A549 (cell line): ENCODE measurements at regions not wholly inside any gene's neighbourhood (a gene's known extent, or its start where the extent isn't known, plus 50 kb on each side); places are given as distances from the start of the nearest gene placed in this dataset.

Source experiments
- ATAC-seq, 2 experiments: fragments of 200-7000 bp in 1 of 2; fragments of >200 bp in 1 of 2; cut with Nextera tagmentation in 1 of 2; cut with Tn5 transposase in 1 of 2; 3 replicates each; pipeline versions ENCODE4 v1.8.0 to v1.9.1; 2018 to 2020; ENCODE audit warnings: mild to moderate bottlenecking in 1 of 2, moderate library complexity in 1 of 2
- CTCF ChIA-PET: fragments of 300-600 bp; sonication (Branson Sonifier 250); formaldehyde crosslinking; extraction: SDS; loops from one replicate; lab custom pipeline; 2021; ENCODE audit warnings: antibody characterized with exemption, inconsistent platforms; lab: Yijun Ruan, JAX
- POLR2A ChIA-PET: fragments of 350-600 bp; formaldehyde crosslinking; extraction: SDS; loops from one replicate; lab custom pipeline; 2021; ENCODE audit warnings: antibody characterized with exemption, inconsistent platforms; lab: Yijun Ruan, JAX
- DNase-seq, 2 experiments: peaks; one replicate each; pipeline versions ENCODE4 v3.0.0 to v3.0.0-alpha.2; 2011 to 2016; ENCODE audit warnings: low read depth in 1 of 2, low spot score in 1 of 2
- FAIRE-seq: peaks from 2 replicates; lab custom pipeline; 2011; peaks lifted over from hg19 to GRCh38; lab: Jason Lieb, UNC
- H3K27ac ChIP-seq, 2 experiments: fragments of >200 bp; sonication (Bioruptor Twin); formaldehyde crosslinking; 3 replicates each; pipeline ENCODE4 v1.5.1; 2016 to 2017
- H3K4me1 ChIP-seq: fragments of >200 bp; sonication (Bioruptor Twin); formaldehyde crosslinking; 3 replicates; pipeline ENCODE4 v1.6.1; 2016
- H3K4me2 ChIP-seq: fragments of >200 bp; sonication (Bioruptor Twin); formaldehyde crosslinking; 3 replicates; pipeline ENCODE4 v1.6.1; 2016
- H3K4me3 ChIP-seq: fragments of >200 bp; sonication (Bioruptor Twin); formaldehyde crosslinking; 3 replicates; pipeline ENCODE4 v1.5.1; 2016
- H3K9me3 ChIP-seq: fragments of >200 bp; sonication (Bioruptor Twin); formaldehyde crosslinking; 3 replicates; pipeline ENCODE4 v1.6.1; 2016
- BHLHE40 ChIP-seq: IDR thresholded peaks from 2 replicates; pipeline ENCODE4 v1.6.1; 2012; ENCODE audit warnings: low read depth, low read length, inconsistent platforms
- CEBPB ChIP-seq, 2 experiments: fragments of >200 bp in 1 of 2; sonication (Bioruptor Twin) in 1 of 2; formaldehyde crosslinking in 1 of 2; IDR thresholded peaks; 2 replicates each; pipeline ENCODE4 v1.6.1; 2012 to 2016
- EHMT2 ChIP-seq: fragments of 200-600 bp; sonication (generic); IDR thresholded peaks from 2 replicates; pipeline ENCODE4 v1.6.1; 2016; ENCODE audit warnings: antibody characterized with exemption, low read depth, mild to moderate bottlenecking, moderate library complexity
- ESRRA ChIP-seq: fragments of 150-350 bp; IDR thresholded peaks from 2 replicates; pipeline ENCODE4 v1.6.1; 2014; ENCODE audit warnings: mild to moderate bottlenecking, low read length, borderline replicate concordance
- FOSB ChIP-seq: fragments of 250-450 bp; sonication (Bioruptor Pico); IDR thresholded peaks from 2 replicates; pipeline ENCODE4 v1.5.0; 2020; ENCODE audit warnings: mild to moderate bottlenecking, moderate library complexity
- HDAC2 ChIP-seq: fragments of 200-600 bp; sonication (generic); IDR thresholded peaks from 2 replicates; pipeline ENCODE4 v1.6.1; 2016
- HEYL ChIP-seq: fragments of 250-450 bp; sonication (Bioruptor Pico); IDR thresholded peaks from 2 replicates; pipeline ENCODE4 v1.8.0; 2021; ENCODE audit warnings: mild to moderate bottlenecking, moderate library complexity
- HOXA7 ChIP-seq: fragments of 250-450 bp; sonication (Bioruptor Pico); IDR thresholded peaks from 2 replicates; pipeline ENCODE4 v1.5.0; 2020; ENCODE audit warnings: mild to moderate bottlenecking, moderate library complexity
- HOXB5 ChIP-seq: fragments of 250-450 bp; sonication (Bioruptor Pico); IDR thresholded peaks from 2 replicates; pipeline ENCODE4 v1.5.0; 2020; ENCODE audit warnings: mild to moderate bottlenecking, moderate library complexity
- KDM5A ChIP-seq: fragments of 200-600 bp; sonication (generic); IDR thresholded peaks from 2 replicates; pipeline ENCODE4 v1.6.1; 2016; ENCODE audit warnings: antibody characterized with exemption, mild to moderate bottlenecking
- MAFK ChIP-seq: fragments of 450-650 bp; IDR thresholded peaks from 2 replicates; pipeline ENCODE4 v1.6.1; 2014; ENCODE audit not compliant: partially characterized antibody
- MAZ ChIP-seq: fragments of 150-350 bp; IDR thresholded peaks from 2 replicates; pipeline ENCODE4 v1.6.1; 2014; ENCODE audit warnings: antibody characterized with exemption, low read depth, low read length, borderline replicate concordance
- MYC ChIP-seq: IDR thresholded peaks from 2 replicates; pipeline ENCODE4 v1.6.1; 2012; ENCODE audit warnings: mild to moderate bottlenecking, inconsistent platforms, low read length, improper control_type of control experiment, borderline replicate concordance
- NFE2L2 ChIP-seq: fragments of 150-350 bp; conservative IDR thresholded peaks from 2 replicates; pipeline ENCODE4 v1.6.1; 2014; ENCODE audit warnings: low read length
- POLR2A ChIP-seq: IDR thresholded peaks from 2 replicates; pipeline ENCODE4 v1.6.1; 2012; ENCODE audit warnings: mild to moderate bottlenecking, low read length
- RAD21 ChIP-seq, 2 experiments: fragments of >200 bp in 1 of 2; sonication (Bioruptor Twin) in 1 of 2; formaldehyde crosslinking in 1 of 2; IDR thresholded peaks in 1 of 2; conservative IDR thresholded peaks in 1 of 2; 2 replicates in 1 of 2; 3 replicates in 1 of 2; pipeline ENCODE4 v1.6.1; 2012 to 2018; ENCODE audit warnings: inconsistent platforms in 1 of 2
- RARB ChIP-seq: fragments of 250-450 bp; sonication (Bioruptor Pico); IDR thresholded peaks from 2 replicates; pipeline ENCODE4 v1.8.0; 2021; ENCODE audit warnings: mild to moderate bottlenecking, moderate library complexity
- RCOR1 ChIP-seq: fragments of 150-350 bp; IDR thresholded peaks from 2 replicates; pipeline ENCODE4 v1.6.1; 2014; ENCODE audit warnings: antibody characterized with exemption, low read length, low read depth
- RFX5 ChIP-seq: fragments of 450-650 bp; IDR thresholded peaks from 2 replicates; pipeline ENCODE4 v1.7.1; 2014; ENCODE audit warnings: antibody characterized with exemption, mild to moderate bottlenecking, moderate library complexity
- TFCP2L1 ChIP-seq: fragments of 250-450 bp; sonication (Bioruptor Pico); IDR thresholded peaks from 2 replicates; pipeline ENCODE4 v1.5.0; 2021; ENCODE audit warnings: mild to moderate bottlenecking
- TP53 ChIP-seq: fragments of 250-450 bp; sonication (Bioruptor Pico); IDR thresholded peaks from 2 replicates; pipeline ENCODE4 v1.5.0; 2021; ENCODE audit warnings: mild to moderate bottlenecking, moderate library complexity
- ZNF302 ChIP-seq: fragments of 250-450 bp; sonication (Bioruptor Pico); IDR thresholded peaks from 2 replicates; pipeline ENCODE4 v1.9.0; 2021; ENCODE audit warnings: inconsistent platforms, mild to moderate bottlenecking, moderate library complexity
- ZSCAN20 ChIP-seq: fragments of 250-450 bp; sonication (Bioruptor Pico); IDR thresholded peaks from 2 replicates; pipeline ENCODE4 v1.8.0; 2022; ENCODE audit warnings: mild to moderate bottlenecking, moderate library complexity
- WGBS: methylation state at CpG from one replicate; pipeline ENCODE4 v1.1.6; 2017; ENCODE audit errors: missing lambda C conversion rate; 5-methylcytosine and 5-hydroxymethylcytosine counted together
- TF ChIP-seq, protein P1 (sequence below): fragments of 250-450 bp; sonication (Bioruptor Pico); IDR thresholded peaks from 2 replicates; pipeline ENCODE4 v1.5.0; 2020; ENCODE audit warnings: low read depth, mild to moderate bottlenecking, moderate library complexity
- TF ChIP-seq, protein P2 (sequence below): fragments of >200 bp; sonication (Bioruptor Twin); formaldehyde crosslinking; IDR thresholded peaks from 3 replicates; pipeline ENCODE4 v1.6.1; 2016
- TF ChIP-seq, protein P3 (sequence below): IDR thresholded peaks from 2 replicates; pipeline ENCODE4 v1.6.1; 2012; ENCODE audit warnings: low read depth, borderline replicate concordance
- TF ChIP-seq, protein P4 (sequence below): fragments of 450-650 bp; IDR thresholded peaks from 2 replicates; pipeline ENCODE4 v1.6.1; 2014; ENCODE audit warnings: antibody characterized with exemption

DNA sequence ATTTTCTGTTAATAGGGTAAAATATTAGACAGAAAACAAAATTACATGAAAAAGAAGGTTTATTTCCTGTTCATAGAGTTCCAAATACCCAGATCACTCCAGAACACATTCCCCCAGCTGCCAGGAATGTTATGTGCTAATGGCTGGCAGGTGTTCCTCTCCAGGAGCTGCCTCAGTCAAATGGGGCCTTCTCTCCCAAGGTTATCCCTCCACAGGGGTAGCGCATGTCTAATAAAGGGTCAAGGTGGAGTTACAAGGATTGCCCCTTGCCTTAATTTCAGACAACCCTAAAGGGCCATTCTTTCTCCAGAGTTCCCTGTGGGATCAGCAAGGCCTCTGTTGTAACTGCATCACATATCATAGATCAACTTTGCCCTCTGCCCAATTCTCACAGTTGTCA lies 148.6 kb upstream of the PLPPR1 start (continued):
- TF ChIP-seq, protein P1, sequence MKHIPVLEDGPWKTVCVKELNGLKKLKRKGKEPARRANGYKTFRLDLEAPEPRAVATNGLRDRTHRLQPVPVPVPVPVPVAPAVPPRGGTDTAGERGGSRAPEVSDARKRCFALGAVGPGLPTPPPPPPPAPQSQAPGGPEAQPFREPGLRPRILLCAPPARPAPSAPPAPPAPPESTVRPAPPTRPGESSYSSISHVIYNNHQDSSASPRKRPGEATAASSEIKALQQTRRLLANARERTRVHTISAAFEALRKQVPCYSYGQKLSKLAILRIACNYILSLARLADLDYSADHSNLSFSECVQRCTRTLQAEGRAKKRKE (CRISPR knock-in tag), result no peak
- TF ChIP-seq BHLHE40 (no peak), CEBPB (IDR thresholded peaks at IDR 0.05) (no peak), HEYL (CRISPR knock-in tag) (no peak), MYC (no peak), RARB (no peak)
- TF ChIP-seq, protein P2, sequence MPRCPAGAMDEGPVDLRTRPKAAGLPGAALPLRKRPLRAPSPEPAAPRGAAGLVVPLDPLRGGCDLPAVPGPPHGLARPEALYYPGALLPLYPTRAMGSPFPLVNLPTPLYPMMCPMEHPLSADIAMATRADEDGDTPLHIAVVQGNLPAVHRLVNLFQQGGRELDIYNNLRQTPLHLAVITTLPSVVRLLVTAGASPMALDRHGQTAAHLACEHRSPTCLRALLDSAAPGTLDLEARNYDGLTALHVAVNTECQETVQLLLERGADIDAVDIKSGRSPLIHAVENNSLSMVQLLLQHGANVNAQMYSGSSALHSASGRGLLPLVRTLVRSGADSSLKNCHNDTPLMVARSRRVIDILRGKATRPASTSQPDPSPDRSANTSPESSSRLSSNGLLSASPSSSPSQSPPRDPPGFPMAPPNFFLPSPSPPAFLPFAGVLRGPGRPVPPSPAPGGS, result no peak
- TF ChIP-seq, protein P3, sequence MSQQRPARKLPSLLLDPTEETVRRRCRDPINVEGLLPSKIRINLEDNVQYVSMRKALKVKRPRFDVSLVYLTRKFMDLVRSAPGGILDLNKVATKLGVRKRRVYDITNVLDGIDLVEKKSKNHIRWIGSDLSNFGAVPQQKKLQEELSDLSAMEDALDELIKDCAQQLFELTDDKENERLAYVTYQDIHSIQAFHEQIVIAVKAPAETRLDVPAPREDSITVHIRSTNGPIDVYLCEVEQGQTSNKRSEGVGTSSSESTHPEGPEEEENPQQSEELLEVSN, result no peak

DNA sequence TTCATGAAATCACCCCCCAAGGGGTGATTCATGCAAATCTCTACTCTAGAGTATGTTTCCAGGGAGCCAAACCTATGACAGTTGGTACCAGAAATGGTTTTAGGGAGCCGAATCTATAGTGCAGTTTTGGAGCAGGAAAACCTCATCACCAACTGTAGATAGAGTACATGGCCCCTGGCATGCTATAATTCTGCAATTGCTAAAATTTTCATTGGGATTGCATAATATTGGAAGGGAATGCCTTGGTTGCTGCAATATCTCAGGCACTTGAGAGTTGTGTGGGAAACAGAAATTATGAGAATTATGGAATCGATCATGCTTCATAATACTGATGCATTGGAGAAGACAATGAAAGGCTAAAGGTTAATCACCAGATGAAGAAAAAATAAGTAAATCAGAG lies 148.2 kb upstream of the PLPPR1 start:
- Histone ChIP-seq H3K4me3 (no peak overlapping the region), H3K4me2 (no peak overlapping the region), H3K4me1 (no peaks in the 10 kb centered on the region), H3K27ac (no peak overlapping the region), H3K9me3 (no peaks in the 10 kb centered on the region)
- DNase-seq (no peak), FAIRE-seq (no peak), ATAC-seq (no peak)
- ChIA-PET POLR2A (no interaction called here), CTCF (no interaction called here)
- 12% methylated on average over 2 of the region's 2 CpGs for WGBS
- no peak for TF ChIP-seq ESRRA
- TF ChIP-seq EHMT2, result no peak
- no peak for TF ChIP-seq RAD21 (conservative IDR thresholded peaks at IDR 0.05 in 1 of 2, IDR thresholded peaks at IDR 0.05 in 1 of 2)
- no peak for TF ChIP-seq NFE2L2
- TF ChIP-seq TP53 (CRISPR knock-in tag), result no peak
- TF ChIP-seq POLR2A, result no peak
- TF ChIP-seq ZSCAN20 (CRISPR knock-in tag), result no peak
- no peak for TF ChIP-seq TFCP2L1 (CRISPR knock-in tag)
- TF ChIP-seq RCOR1, result no peak
- TF ChIP-seq, protein P4, sequence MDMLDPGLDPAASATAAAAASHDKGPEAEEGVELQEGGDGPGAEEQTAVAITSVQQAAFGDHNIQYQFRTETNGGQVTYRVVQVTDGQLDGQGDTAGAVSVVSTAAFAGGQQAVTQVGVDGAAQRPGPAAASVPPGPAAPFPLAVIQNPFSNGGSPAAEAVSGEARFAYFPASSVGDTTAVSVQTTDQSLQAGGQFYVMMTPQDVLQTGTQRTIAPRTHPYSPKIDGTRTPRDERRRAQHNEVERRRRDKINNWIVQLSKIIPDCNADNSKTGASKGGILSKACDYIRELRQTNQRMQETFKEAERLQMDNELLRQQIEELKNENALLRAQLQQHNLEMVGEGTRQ, result no peak
- TF ChIP-seq, all 56 proteins: peak for 0

DNA sequence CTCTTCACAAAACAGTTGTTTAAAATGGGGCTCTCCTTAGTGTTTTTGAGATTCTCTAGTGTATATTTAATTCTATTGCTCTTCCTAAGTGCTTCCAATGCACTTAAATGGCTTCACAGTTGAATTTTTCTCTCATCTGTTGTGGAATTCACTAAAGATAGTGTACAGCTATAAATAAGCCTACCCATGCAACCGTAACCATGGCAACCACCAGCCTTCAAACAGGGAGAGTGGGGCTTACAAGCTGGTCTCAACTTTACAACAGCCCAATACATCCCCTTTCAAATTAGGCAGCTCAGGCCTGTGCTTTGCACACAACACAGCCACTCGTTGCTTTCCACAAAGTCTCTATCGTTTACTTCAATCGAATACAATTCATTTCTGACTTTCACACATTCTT lies 144.0 kb upstream of the PLPPR1 start:
- CTCF ChIA-PET, result no interaction called here
- Histone ChIP-seq H3K4me2 (no peak overlapping the region), H3K9me3 (no peaks in the 10 kb centered on the region), H3K4me1 (no peaks in the 10 kb centered on the region), H3K27ac (no peak overlapping the region)
- POLR2A ChIA-PET, result no interaction called here
- 3% methylated on average over 4 of the region's 4 CpGs for WGBS
- DNase-seq, result no peak
- TF ChIP-seq HOXA7 (CRISPR knock-in tag) (no peak), EHMT2 (no peak), ZNF302 (CRISPR knock-in tag) (no peak), MAFK (no peak), HOXB5 (CRISPR knock-in tag) (no peak), ZSCAN20 (CRISPR knock-in tag) (no peak), HDAC2 (no peak), HEYL (CRISPR knock-in tag) (no peak), RFX5 (no peak), KDM5A (no peak), RARB (no peak), MAZ (no peak), FOSB (CRISPR knock-in tag) (no peak)
- TF ChIP-seq, protein P2, result no peak
- TF ChIP-seq, protein P3, result no peak
- TF ChIP-seq, all 56 proteins: peak for 0
- no peak for ATAC-seq
- no peak overlapping the region for H3K4me3 ChIP-seq
- FAIRE-seq, result no peak
